Trophoblast cell (in vitro differentiated cells and primary cell): ENCODE measurements at regions not wholly inside any gene's neighbourhood (a gene's known extent, or its start where the extent isn't known, plus 50 kb on each side); places are given as distances from the start of the nearest gene placed in this dataset.

ENCODE experiments used
- DNase-seq, 2 donors: peaks; one replicate each; pipeline ENCODE4 v3.0.0-alpha.2; 2016
- H2AFZ ChIP-seq: 2 replicates; pipeline ENCODE4 v1.6.1; 2013; ENCODE audit warnings: low read length, moderate library complexity, mild to moderate bottlenecking; ENCODE audit not compliant: insufficient read depth, poor library complexity
- H2AK5ac ChIP-seq: 2 replicates; pipeline ENCODE4 v1.6.1; 2013; ENCODE audit warnings: mild to moderate bottlenecking, low read length
- H2BK120ac ChIP-seq: 2 replicates; pipeline ENCODE4 v1.6.1; 2013; ENCODE audit warnings: low read length, mild to moderate bottlenecking, moderate library complexity; ENCODE audit not compliant: insufficient read depth, poor library complexity
- H2BK12ac ChIP-seq: 2 replicates; pipeline ENCODE4 v1.6.1; 2013; ENCODE audit warnings: mild to moderate bottlenecking, low read length, moderate library complexity
- H2BK5ac ChIP-seq: 2 replicates; pipeline ENCODE4 v1.6.1; 2013; ENCODE audit warnings: low read length, low read depth, moderate library complexity, mild to moderate bottlenecking; ENCODE audit not compliant: poor library complexity
- H3K14ac ChIP-seq: 2 replicates; pipeline ENCODE4 v1.6.1; 2013; ENCODE audit warnings: mild to moderate bottlenecking, low read length
- H3K18ac ChIP-seq: 2 replicates; pipeline ENCODE4 v1.6.1; 2013; ENCODE audit warnings: mild to moderate bottlenecking, low read length
- H3K23ac ChIP-seq: 2 replicates; pipeline ENCODE4 v1.6.1; 2013; ENCODE audit warnings: low read length
- H3K27ac ChIP-seq: 2 replicates; pipeline ENCODE4 v1.5.1; 2013; ENCODE audit warnings: low read depth, mild to moderate bottlenecking, inconsistent platforms, low read length, moderate library complexity
- H3K27me3 ChIP-seq: 2 replicates; pipeline ENCODE4 v1.6.1; 2013; ENCODE audit warnings: inconsistent platforms, mild to moderate bottlenecking, low read length, moderate library complexity; ENCODE audit not compliant: insufficient read depth
- H3K36me3 ChIP-seq, 2 experiments: 1 replicate in 1 of 2; 2 replicates in 1 of 2; pipeline ENCODE4 v1.6.1; 2013; ENCODE audit warnings: low read length in 2 of 2, mild to moderate bottlenecking in 2 of 2, moderate library complexity in 1 of 2; ENCODE audit not compliant: insufficient read depth in 2 of 2, control insufficient read depth in 1 of 2
- H3K4ac ChIP-seq: 2 replicates; pipeline ENCODE4 v1.6.1; 2013; ENCODE audit warnings: low read depth, mild to moderate bottlenecking, low read length, moderate library complexity
- H3K4me1 ChIP-seq, 2 experiments: 1 replicate in 1 of 2; 2 replicates in 1 of 2; pipeline ENCODE4 v1.6.1; 2013; ENCODE audit warnings: low read length in 2 of 2, mild to moderate bottlenecking in 2 of 2, moderate library complexity in 1 of 2; ENCODE audit not compliant: insufficient read depth in 2 of 2, control insufficient read depth in 1 of 2
- H3K4me2 ChIP-seq: 2 replicates; pipeline ENCODE4 v1.6.1; 2013; ENCODE audit warnings: inconsistent platforms, mild to moderate bottlenecking, low read length, moderate library complexity
- H3K4me3 ChIP-seq: 2 replicates; pipeline ENCODE4 v1.5.1; 2013; ENCODE audit warnings: mild to moderate bottlenecking, low read depth, low read length, inconsistent platforms
- H3K79me1 ChIP-seq: one replicate; pipeline ENCODE4 v1.6.1; 2013; ENCODE audit warnings: low read length
- H3K79me2 ChIP-seq: 2 replicates; pipeline ENCODE4 v1.6.1; 2013; ENCODE audit warnings: low read length, mild to moderate bottlenecking; ENCODE audit not compliant: control insufficient read depth, insufficient read depth, poor library complexity
- H3K9ac ChIP-seq: 2 replicates; pipeline ENCODE4 v1.6.1; 2013; ENCODE audit warnings: mild to moderate bottlenecking, low read length
- H3K9me3 ChIP-seq: 2 replicates; pipeline ENCODE4 v1.6.1; 2013; ENCODE audit warnings: low read depth, mild to moderate bottlenecking, control low read depth, inconsistent platforms, low read length; ENCODE audit not compliant: insufficient read depth
- H4K12ac ChIP-seq: 2 replicates; pipeline ENCODE4 v1.6.1; 2013; ENCODE audit warnings: low read depth, mild to moderate bottlenecking, low read length, moderate library complexity
- H4K8ac ChIP-seq: 2 replicates; pipeline ENCODE4 v1.6.1; 2013; ENCODE audit warnings: low read depth, mild to moderate bottlenecking, low read length, moderate library complexity
- H4K91ac ChIP-seq: one replicate; pipeline ENCODE4 v1.6.1; 2013; ENCODE audit warnings: low read depth, mild to moderate bottlenecking, low read length, moderate library complexity
- WGBS: extraction: QIAGEN DNeasy Blood & Tissue Kit; methylation state at CpG from one replicate; pipeline ENCODE4 v1.1.7; 2013; ENCODE audit warnings: missing lambda C conversion rate; ENCODE audit not compliant: insufficient read length, insufficient coverage; ENCODE audit errors: extremely low coverage; 5-methylcytosine and 5-hydroxymethylcytosine counted together

GRCh38 chr7:12757443-12757842 lies 70.0 kb downstream of the ARL4A start:
- Histone ChIP-seq H3K27ac (no peak overlapping the region), H3K4ac (no peak overlapping the region), H3K23ac (no peak overlapping the region), H3K36me3 (no peaks in the 10 kb centered on the region), H2BK120ac (no peak overlapping the region), H3K4me2 (no peak overlapping the region), H3K79me2 (no peaks in the 10 kb centered on the region), H2BK12ac (no peak overlapping the region), H3K9ac (no peak overlapping the region), H3K9me3 (no peaks in the 10 kb centered on the region), H3K4me3 (no peak overlapping the region), H3K18ac (no peak overlapping the region), H4K91ac (no peak overlapping the region), H2BK5ac (no peak overlapping the region), H4K8ac (no peak overlapping the region), H4K12ac (no peak overlapping the region), H3K27me3 (no peaks in the 10 kb centered on the region), H2AK5ac (no peak overlapping the region), H3K4me1 (no peaks in the 10 kb centered on the region), H3K14ac (no peak overlapping the region), H2AFZ (no peak overlapping the region), H3K79me1 (no peaks in the 10 kb centered on the region)
- no CpG with 5 or more reads among the region's 3 CpGs for WGBS
- DNase-seq, result peak; percentile 39 to 80

GRCh38 chr7:12759151-12759550 lies 71.7 kb downstream of the ARL4A start:
- no CpG with 5 or more reads among the region's 1 CpG for WGBS
- no peak overlapping the region for H3K18ac ChIP-seq
- no peaks in the 10 kb centered on the region for H3K4me1 ChIP-seq
- no peaks in the 10 kb centered on the region for H3K27me3 ChIP-seq
- H2BK120ac ChIP-seq, result no peak overlapping the region
- H3K79me2 ChIP-seq, result no peaks in the 10 kb centered on the region
- no peak overlapping the region for H4K8ac ChIP-seq
- H2AK5ac ChIP-seq, result no peak overlapping the region
- peak in 1 of 2 donors; percentile 13 for DNase-seq
- no peaks in the 10 kb centered on the region for H3K79me1 ChIP-seq
- no peak overlapping the region for H3K27ac ChIP-seq
- H3K4me2 ChIP-seq, result no peak overlapping the region
- no peak overlapping the region for H2BK5ac ChIP-seq
- no peak overlapping the region for H4K91ac ChIP-seq
- H3K36me3 ChIP-seq, result no peaks in the 10 kb centered on the region
- H2BK12ac ChIP-seq, result no peak overlapping the region
- H2AFZ ChIP-seq, result no peak overlapping the region
- no peak overlapping the region for H3K4me3 ChIP-seq
- no peak overlapping the region for H3K9ac ChIP-seq
- no peak overlapping the region for H3K14ac ChIP-seq
- H3K9me3 ChIP-seq, result no peaks in the 10 kb centered on the region
- H3K4ac ChIP-seq, result no peak overlapping the region
- H4K12ac ChIP-seq, result no peak overlapping the region
- no peak overlapping the region for H3K23ac ChIP-seq

- no peak overlapping the region for H2AK5ac ChIP-seq
- 100% methylated on average over 2 of the region's 4 CpGs for WGBS
- H3K27me3 ChIP-seq, result no peaks in the 10 kb centered on the region
- no peak overlapping the region for H3K27ac ChIP-seq
- no peak overlapping the region for H3K9ac ChIP-seq
- H3K4ac ChIP-seq, result no peak overlapping the region
- H4K12ac ChIP-seq, result no peak overlapping the region
- H3K23ac ChIP-seq, result no peak overlapping the region
- no peak overlapping the region for H2BK120ac ChIP-seq
- no peak overlapping the region for H4K8ac ChIP-seq
- DNase-seq, result peak in 1 of 2 donors; percentile 22
- no peaks in the 10 kb centered on the region for H3K36me3 ChIP-seq
- no peaks in the 10 kb centered on the region for H3K79me2 ChIP-seq
- H4K91ac ChIP-seq, result no peak overlapping the region
- H3K4me1 ChIP-seq, result no peaks in the 10 kb centered on the region
- no peak overlapping the region for H3K4me3 ChIP-seq
- H3K79me1 ChIP-seq, result no peaks in the 10 kb centered on the region
- H3K4me2 ChIP-seq, result no peak overlapping the region
- H2AFZ ChIP-seq, result no peak overlapping the region
- no peak overlapping the region for H3K18ac ChIP-seq
- no peak overlapping the region for H2BK5ac ChIP-seq
- H3K14ac ChIP-seq, result no peak overlapping the region
- H3K9me3 ChIP-seq, result no peaks in the 10 kb centered on the region
- no peak overlapping the region for H2BK12ac ChIP-seq
These were observed 73.7 kb downstream of the ARL4A start for GRCh38 chr7:12761111-12761510.

GRCh38 chr7:12761691-12762090 lies 74.3 kb downstream of the ARL4A start:
- H3K18ac ChIP-seq, result no peak overlapping the region
- no peaks in the 10 kb centered on the region for H3K79me1 ChIP-seq
- H3K27me3 ChIP-seq, result no peaks in the 10 kb centered on the region
- H3K9me3 ChIP-seq, result no peaks in the 10 kb centered on the region
- no peak overlapping the region for H3K4me3 ChIP-seq
- no peak overlapping the region for H3K27ac ChIP-seq
- H4K8ac ChIP-seq, result no peak overlapping the region
- no peak overlapping the region for H3K4ac ChIP-seq
- no peaks in the 10 kb centered on the region for H3K79me2 ChIP-seq
- H4K12ac ChIP-seq, result no peak overlapping the region
- H3K9ac ChIP-seq, result no peak overlapping the region
- no peak overlapping the region for H3K23ac ChIP-seq
- H2AFZ ChIP-seq, result no peak overlapping the region
- no peak overlapping the region for H4K91ac ChIP-seq
- no peak overlapping the region for H2BK120ac ChIP-seq
- H2BK5ac ChIP-seq, result no peak overlapping the region
- no peaks in the 10 kb centered on the region for H3K4me1 ChIP-seq
- H2AK5ac ChIP-seq, result no peak overlapping the region
- no CpG with 5 or more reads among the region's 4 CpGs for WGBS
- no peaks in the 10 kb centered on the region for H3K36me3 ChIP-seq
- H3K14ac ChIP-seq, result no peak overlapping the region
- no peak overlapping the region for H2BK12ac ChIP-seq
- DNase-seq, result no peak
- no peak overlapping the region for H3K4me2 ChIP-seq
